Endothelial cell of umbilical vein (primary cell): ENCODE measurements at regions not wholly inside any gene's neighbourhood (a gene's known extent, or its start where the extent isn't known, plus 50 kb on each side); places are given as distances from the start of the nearest gene placed in this dataset.

ENCODE experiments used
- BruUV-seq: library from RNA; stranded (reverse); fragments of 400-500 nt; replicated peaks from 2 replicates; lab custom pipeline; 2021; lab: Mats Ljungman, UMichigan
- CTCF ChIA-PET: fragments of 300-600, 350-600 bp; sonication (Branson Sonifier 250); formaldehyde crosslinking; loops from one replicate; lab custom pipeline; 2021; ENCODE audit warnings: antibody characterized with exemption, inconsistent platforms; lab: Charles Lee
- POLR2A ChIA-PET: fragments of 300-600, 350-600 bp; sonication (Branson Sonifier 250); formaldehyde crosslinking; loops from one replicate; lab custom pipeline; 2021; ENCODE audit warnings: antibody characterized with exemption, inconsistent platforms; lab: Charles Lee
- DNase-seq: peaks from one replicate; pipeline ENCODE4 v3.0.0-alpha.2; 2011; ENCODE audit warnings: low read depth, low spot score
- FAIRE-seq: peaks from 2 replicates; lab custom pipeline; 2011; peaks lifted over from hg19 to GRCh38; lab: Jason Lieb, UNC
- H2AFZ ChIP-seq: 2 replicates; pipeline ENCODE4 v1.6.0; 2012; ENCODE audit warnings: low read depth, low read length, control low read depth, inconsistent platforms
- H3K27ac ChIP-seq: 2 replicates; pipeline ENCODE4 v1.5.1; 2011; ENCODE audit warnings: low read depth, mild to moderate bottlenecking, control low read depth, low read length, moderate library complexity; ENCODE audit not compliant: insufficient read depth
- H3K27me3 ChIP-seq, 2 experiments: 2 replicates each; pipeline versions ENCODE4 v1.6.0 to v1.6.1; 2011; ENCODE audit warnings: low read length in 2 of 2, mixed read lengths in 1 of 2; ENCODE audit not compliant: control insufficient read depth in 2 of 2, insufficient read depth in 2 of 2
- H3K36me3 ChIP-seq, 2 experiments: 2 replicates in 1 of 2; 3 replicates in 1 of 2; pipeline ENCODE4 v1.5.1; 2011; ENCODE audit warnings: low read length in 2 of 2, mild to moderate bottlenecking in 1 of 2, moderate library complexity in 1 of 2; ENCODE audit not compliant: control insufficient read depth in 2 of 2, insufficient read depth in 2 of 2; ENCODE audit errors: extremely low read depth in 1 of 2
- H3K4me1 ChIP-seq: 3 replicates; pipeline ENCODE4 v1.5.1; 2011; ENCODE audit warnings: mild to moderate bottlenecking, low read length; ENCODE audit not compliant: control insufficient read depth, insufficient read depth; ENCODE audit errors: extremely low read depth
- H3K4me2 ChIP-seq: 2 replicates; pipeline ENCODE4 v1.6.1; 2011; ENCODE audit warnings: low read length, control low read depth, mixed read lengths; ENCODE audit not compliant: insufficient read depth
- H3K4me3 ChIP-seq, 3 experiments: fragments of 200-600 bp in 1 of 3; sonication (generic), shearing (Covaris generic) in 1 of 3; replicated peaks in 1 of 3; 2 replicates each; pipeline ENCODE4 v1.5.1; 2011 to 2016; ENCODE audit warnings: control low read depth in 3 of 3, low read length in 3 of 3, mild to moderate bottlenecking in 2 of 3, inconsistent platforms in 1 of 3, low read depth in 1 of 3, moderate library complexity in 1 of 3; ENCODE audit not compliant: insufficient read depth in 1 of 3
- H3K79me2 ChIP-seq: 2 replicates; pipeline ENCODE4 v1.6.0; 2012; ENCODE audit warnings: low read length, inconsistent platforms; ENCODE audit not compliant: control insufficient read depth, insufficient read depth
- H3K9ac ChIP-seq: replicated peaks from 2 replicates; pipeline ENCODE3; 2011; ENCODE audit warnings: low read length, control low read depth; ENCODE audit not compliant: insufficient read depth; ENCODE audit errors: extremely low read depth
- H3K9me1 ChIP-seq: replicated peaks from 3 replicates; pipeline ENCODE4 v1.6.0; 2011; ENCODE audit warnings: mild to moderate bottlenecking, low read length; ENCODE audit not compliant: control insufficient read depth, insufficient read depth; ENCODE audit errors: extremely low read depth
- H3K9me3 ChIP-seq: replicated peaks from 2 replicates; pipeline ENCODE4 v1.5.1; 2012; ENCODE audit warnings: low read length, inconsistent platforms; ENCODE audit not compliant: control insufficient read depth, insufficient read depth
- H4K20me1 ChIP-seq: replicated peaks from 2 replicates; pipeline ENCODE3; 2011; ENCODE audit warnings: mild to moderate bottlenecking, low read length; ENCODE audit not compliant: control insufficient read depth, insufficient read depth; ENCODE audit errors: extremely low read depth
- EZH2 ChIP-seq: IDR thresholded peaks from 2 replicates; pipeline ENCODE4 v1.6.1; 2012; ENCODE audit warnings: borderline replicate concordance, low read depth, mild to moderate bottlenecking, moderate library complexity, low read length, inconsistent platforms; ENCODE audit not compliant: severe bottlenecking
- FOS ChIP-seq: IDR thresholded peaks from 2 replicates; pipeline ENCODE4 v1.6.1; 2011; ENCODE audit warnings: mild to moderate bottlenecking, low read length, moderate library complexity, borderline replicate concordance; ENCODE audit not compliant: insufficient read depth
- GATA2 ChIP-seq: IDR thresholded peaks from 2 replicates; pipeline ENCODE4 v1.7.0; 2011; ENCODE audit warnings: low read depth, mild to moderate bottlenecking, moderate library complexity, mixed read lengths, low read length; ENCODE audit not compliant: insufficient read length, insufficient read depth
- JUN ChIP-seq: IDR thresholded peaks from 2 replicates; pipeline ENCODE4 v1.6.1; 2011; ENCODE audit warnings: borderline replicate concordance, low read depth; ENCODE audit not compliant: insufficient read length, insufficient read depth
- MYC ChIP-seq: IDR thresholded peaks from one replicate; pipeline ENCODE4 v1.6.1; 2011; ENCODE audit warnings: mild to moderate bottlenecking, low read depth, low read length
- POLR2A ChIP-seq: IDR thresholded peaks from 2 replicates; pipeline ENCODE4 v1.6.1; 2012; ENCODE audit warnings: low read depth, mild to moderate bottlenecking, control low read depth, low read length
- POLR2AphosphoS5 ChIP-seq: IDR thresholded peaks from 2 replicates; pipeline ENCODE4 v1.6.1; 2012; ENCODE audit warnings: low read depth, mild to moderate bottlenecking, control low read depth, low read length, moderate library complexity; ENCODE audit not compliant: insufficient read depth
- dilution Hi-C: fragments of 300-500 bp; cut with MboI; formaldehyde crosslinking; loops from one replicate; pipeline ENCODE4 v1.15.0; 2019; ENCODE audit warnings: low sequenced_read_pairs; ENCODE audit not compliant: extremely low pct_ligation_motif_present
- intact Hi-C: fragments of 100-400 bp; cut with micrococcal nuclease; formaldehyde crosslinking; loops from one replicate; pipeline ENCODE4 v1.10.0; 2022
- TF ChIP-seq, protein P1 (sequence below): IDR thresholded peaks from 2 replicates; pipeline ENCODE4 v1.6.1; 2011; ENCODE audit not compliant: insufficient read depth, insufficient read length
- TF ChIP-seq, protein P2 (sequence below), 2 donors: IDR thresholded peaks; 1 replicate in 1 of 2; 2 replicates in 1 of 2; pipeline ENCODE4 v1.5.1; 2011; ENCODE audit warnings: low read length in 2 of 2, mild to moderate bottlenecking in 2 of 2, moderate library complexity in 2 of 2, control low read depth in 1 of 2, inconsistent platforms in 1 of 2, low read depth in 1 of 2; ENCODE audit not compliant: insufficient read depth in 1 of 2; ENCODE audit errors: extremely low read depth in 1 of 2

DNA sequence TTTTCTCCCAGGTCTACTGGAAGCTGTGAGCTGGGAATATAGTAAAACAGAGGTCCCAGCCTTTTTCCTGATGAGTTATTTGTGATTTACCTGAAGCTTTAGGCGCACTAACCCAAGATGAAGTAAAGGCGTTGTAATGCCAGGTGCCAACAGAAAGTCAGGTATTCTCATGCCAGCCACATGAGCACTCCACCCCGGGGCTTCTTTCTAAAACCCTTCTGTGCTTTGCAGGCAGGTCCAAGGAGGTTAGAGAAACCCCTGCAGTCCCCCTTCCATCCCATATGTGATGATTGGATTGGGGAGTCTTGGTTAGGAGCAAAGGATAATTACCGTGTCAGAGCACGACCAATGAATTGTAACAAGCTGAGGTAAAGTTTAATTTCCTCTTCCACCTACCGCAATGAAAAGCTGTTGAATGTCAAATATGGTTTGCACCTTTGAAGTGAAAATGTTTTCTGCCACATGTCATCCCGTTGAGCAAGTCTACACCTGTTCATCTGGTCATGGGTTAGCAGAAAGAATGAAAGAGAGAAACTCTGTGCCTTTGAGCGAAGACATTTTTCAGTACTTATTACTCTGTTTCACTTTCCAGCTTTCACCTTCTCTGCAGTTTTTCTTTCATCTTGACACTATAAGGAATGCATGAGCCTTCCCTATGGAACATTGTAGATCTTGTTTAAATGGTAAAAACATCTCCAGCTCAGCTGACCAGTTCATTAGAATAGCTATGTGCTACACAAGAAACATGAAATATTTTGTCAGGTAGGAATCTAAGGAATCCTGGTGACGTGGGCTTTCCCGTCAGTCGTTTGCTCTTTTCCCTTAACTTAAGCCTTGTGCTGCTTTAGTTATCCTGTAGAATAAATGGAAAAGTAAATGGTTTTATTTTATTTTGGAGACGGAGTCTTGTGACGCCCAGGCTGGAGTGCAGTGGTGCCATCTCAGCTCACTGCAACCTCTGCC lies 204.6 kb upstream of the IL12A start:
- Histone ChIP-seq H3K9me1 (no peaks in the 10 kb centered on the region), H4K20me1 (no peaks in the 10 kb centered on the region), H3K4me1 (peaks cover 40% of the 10 kb centered on the region), H3K9ac (no peak overlapping the region), H3K9me3 (no peaks in the 10 kb centered on the region), H2AFZ (no peak overlapping the region), H3K4me3 (no peak overlapping the region), H3K79me2 (peaks cover 75% of the 10 kb centered on the region), H3K36me3 (no peaks in the 10 kb centered on the region), H3K27ac (no peak overlapping the region), H3K4me2 (no peak overlapping the region), H3K27me3 (no peaks in the 10 kb centered on the region)
- ChIA-PET CTCF (interaction anchor here (1.2 to 5.6 kb wide), 9 partner anchors 9 to 205 kb away, joined by 3 to 35 read pairs (median 5); partner anchors contain the start of gene IL12A), POLR2A (no interaction called here)
- no peak for FAIRE-seq
- TF ChIP-seq POLR2AphosphoS5 (no peak), POLR2A (no peak), FOS (no peak), GATA2 (no peak), JUN (no peak), MYC (no peak), EZH2 (no peak)
- TF ChIP-seq, protein P1, sequence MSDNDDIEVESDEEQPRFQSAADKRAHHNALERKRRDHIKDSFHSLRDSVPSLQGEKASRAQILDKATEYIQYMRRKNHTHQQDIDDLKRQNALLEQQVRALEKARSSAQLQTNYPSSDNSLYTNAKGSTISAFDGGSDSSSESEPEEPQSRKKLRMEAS = no peak
- TF ChIP-seq, protein P2, sequence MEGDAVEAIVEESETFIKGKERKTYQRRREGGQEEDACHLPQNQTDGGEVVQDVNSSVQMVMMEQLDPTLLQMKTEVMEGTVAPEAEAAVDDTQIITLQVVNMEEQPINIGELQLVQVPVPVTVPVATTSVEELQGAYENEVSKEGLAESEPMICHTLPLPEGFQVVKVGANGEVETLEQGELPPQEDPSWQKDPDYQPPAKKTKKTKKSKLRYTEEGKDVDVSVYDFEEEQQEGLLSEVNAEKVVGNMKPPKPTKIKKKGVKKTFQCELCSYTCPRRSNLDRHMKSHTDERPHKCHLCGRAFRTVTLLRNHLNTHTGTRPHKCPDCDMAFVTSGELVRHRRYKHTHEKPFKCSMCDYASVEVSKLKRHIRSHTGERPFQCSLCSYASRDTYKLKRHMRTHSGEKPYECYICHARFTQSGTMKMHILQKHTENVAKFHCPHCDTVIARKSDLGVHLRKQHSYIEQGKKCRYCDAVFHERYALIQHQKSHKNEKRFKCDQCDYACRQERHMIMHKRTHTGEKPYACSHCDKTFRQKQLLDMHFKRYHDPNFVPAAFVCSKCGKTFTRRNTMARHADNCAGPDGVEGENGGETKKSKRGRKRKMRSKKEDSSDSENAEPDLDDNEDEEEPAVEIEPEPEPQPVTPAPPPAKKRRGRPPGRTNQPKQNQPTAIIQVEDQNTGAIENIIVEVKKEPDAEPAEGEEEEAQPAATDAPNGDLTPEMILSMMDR (IDR thresholded peaks at IDR 0.05; ENCODE audit: extremely low read depth in 1 of 2, insufficient read depth in 1 of 2, low read depth in 1 of 2, low read length in 2 of 2) = no peak
- intact Hi-C loops = no loop called here
- no TSS peak for BruUV-seq
- dilution Hi-C loops = no loop called here
- DNase-seq = no peak
